ENCODE measurements at regions not wholly inside any gene's neighbourhood (a gene's known extent, or its start where the extent isn't known, plus 50 kb on each side); places are given as distances from the start of the nearest gene placed in this dataset.

DNA sequence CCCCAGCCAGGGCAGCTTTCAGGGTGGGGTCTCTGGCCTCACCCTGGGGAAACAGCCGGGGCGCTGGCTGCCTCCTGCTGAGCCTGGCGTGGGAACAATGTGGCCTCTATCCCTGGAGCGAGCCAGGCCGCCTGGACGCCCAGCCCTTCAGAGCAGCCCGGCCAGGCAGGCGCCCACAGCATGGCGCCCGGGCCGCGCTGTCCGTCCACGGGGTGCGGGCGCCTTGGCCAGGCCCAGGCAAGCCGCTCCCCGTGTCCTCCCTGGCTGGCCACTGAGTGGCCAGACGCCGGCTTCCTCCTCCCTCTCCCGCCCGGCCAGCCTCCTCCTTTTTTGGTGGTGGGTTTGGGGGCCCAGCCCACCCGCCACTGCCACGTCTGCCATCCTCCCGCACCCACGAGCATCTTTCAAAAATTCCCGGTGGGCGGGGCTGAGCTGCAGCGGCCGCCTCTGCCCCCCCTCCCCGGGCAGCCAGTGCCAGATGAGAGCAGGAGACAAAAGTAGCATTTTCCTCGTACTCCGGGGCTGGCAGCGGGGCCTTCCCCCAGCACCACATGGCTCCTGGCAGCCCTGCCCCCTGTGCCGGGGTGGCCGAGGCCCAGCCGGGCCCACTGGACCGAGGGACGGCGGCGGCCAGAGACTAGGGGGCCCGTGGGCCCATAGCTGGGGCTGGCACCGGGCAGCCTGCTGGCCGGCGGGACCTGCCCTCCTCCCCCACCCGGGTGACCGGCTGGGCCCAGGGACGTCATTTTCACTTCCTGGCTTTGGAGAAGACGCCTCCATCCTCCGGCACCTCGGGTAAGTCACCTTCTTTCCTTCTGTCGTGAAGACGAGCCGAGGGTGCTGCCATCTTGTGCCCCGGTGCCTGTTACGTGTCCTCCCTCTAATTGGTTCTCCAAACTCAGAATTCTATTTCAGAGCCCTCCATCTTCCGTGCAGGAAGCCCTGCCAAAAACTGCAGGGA, 70.2 kb upstream of the PPARA start:
- TF ChIP-seq, protein P1, sequence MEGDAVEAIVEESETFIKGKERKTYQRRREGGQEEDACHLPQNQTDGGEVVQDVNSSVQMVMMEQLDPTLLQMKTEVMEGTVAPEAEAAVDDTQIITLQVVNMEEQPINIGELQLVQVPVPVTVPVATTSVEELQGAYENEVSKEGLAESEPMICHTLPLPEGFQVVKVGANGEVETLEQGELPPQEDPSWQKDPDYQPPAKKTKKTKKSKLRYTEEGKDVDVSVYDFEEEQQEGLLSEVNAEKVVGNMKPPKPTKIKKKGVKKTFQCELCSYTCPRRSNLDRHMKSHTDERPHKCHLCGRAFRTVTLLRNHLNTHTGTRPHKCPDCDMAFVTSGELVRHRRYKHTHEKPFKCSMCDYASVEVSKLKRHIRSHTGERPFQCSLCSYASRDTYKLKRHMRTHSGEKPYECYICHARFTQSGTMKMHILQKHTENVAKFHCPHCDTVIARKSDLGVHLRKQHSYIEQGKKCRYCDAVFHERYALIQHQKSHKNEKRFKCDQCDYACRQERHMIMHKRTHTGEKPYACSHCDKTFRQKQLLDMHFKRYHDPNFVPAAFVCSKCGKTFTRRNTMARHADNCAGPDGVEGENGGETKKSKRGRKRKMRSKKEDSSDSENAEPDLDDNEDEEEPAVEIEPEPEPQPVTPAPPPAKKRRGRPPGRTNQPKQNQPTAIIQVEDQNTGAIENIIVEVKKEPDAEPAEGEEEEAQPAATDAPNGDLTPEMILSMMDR (conservative IDR thresholded peaks at IDR 0.05; ENCODE audit: low read length) = no peak
- no peak for TF ChIP-seq EZH2phosphoT487 (IDR thresholded peaks at IDR 0.05; ENCODE audit: borderline replicate concordance, low read depth, low read length)

Data from OCI-LY7 (cell line).